PC-3 (cell line): ENCODE measurements at regions not wholly inside any gene's neighbourhood (a gene's known extent, or its start where the extent isn't known, plus 50 kb on each side); places are given as distances from the start of the nearest gene placed in this dataset.

Experiments
- ATAC-seq: fragments of 200-7000 bp; cut with Tn5 transposase; 2 replicates; pipeline ENCODE4 v1.9.1; 2020; ENCODE audit warnings: mild to moderate bottlenecking, moderate library complexity
- BruUV-seq: library from RNA; stranded (reverse); fragments of 400-500 nt; replicated peaks from 2 replicates; lab custom pipeline; 2021; lab: Mats Ljungman, UMichigan
- CTCF ChIA-PET: fragments of 300-600 bp; sonication (Branson Sonifier 250); formaldehyde crosslinking; loops from one replicate; lab custom pipeline; 2022; ENCODE audit warnings: antibody characterized with exemption; lab: Charles Lee
- POLR2A ChIA-PET: fragments of 300-600 bp; sonication (Branson Sonifier 250); formaldehyde crosslinking; loops from one replicate; lab custom pipeline; 2022; ENCODE audit warnings: antibody characterized with exemption; ENCODE audit not compliant: unreplicated experiment; lab: Charles Lee
- DNase-seq: peaks from one replicate; pipeline ENCODE4 v3.0.0-alpha.2; 2015
- H2AFZ ChIP-seq: fragments of 300-600 bp; sonication (generic); 2 replicates; pipeline ENCODE4 v1.6.0; 2016; ENCODE audit warnings: antibody characterized with exemption, low read length
- H3F3A ChIP-seq: fragments of 300-600 bp; sonication (generic); one replicate; pipeline ENCODE4 v1.6.0; 2017; ENCODE audit warnings: antibody characterized with exemption, low read length, control low read depth, mild to moderate bottlenecking; ENCODE audit not compliant: unreplicated experiment
- H3K27ac ChIP-seq: fragments of 300-600 bp; sonication (generic); 2 replicates; pipeline ENCODE4 v1.5.1; 2016; ENCODE audit warnings: mild to moderate bottlenecking, low read length
- H3K27me3 ChIP-seq: fragments of 300-600 bp; sonication (generic); 2 replicates; pipeline ENCODE4 v1.6.1; 2016; ENCODE audit warnings: low read length, mixed read lengths
- H3K36me3 ChIP-seq: fragments of 300-600 bp; sonication (generic); 2 replicates; pipeline ENCODE4 v1.6.1; 2016; ENCODE audit warnings: low read depth, mixed run types, low read length, mixed read lengths
- H3K4me1 ChIP-seq: fragments of 300-600 bp; sonication (generic); 2 replicates; pipeline ENCODE4 v1.5.1; 2016; ENCODE audit warnings: low read length; ENCODE audit not compliant: insufficient read depth
- H3K4me2 ChIP-seq: fragments of 300-600 bp; sonication (generic); 2 replicates; pipeline ENCODE4 v1.6.0; 2016; ENCODE audit warnings: low read length
- H3K4me3 ChIP-seq: fragments of 300-600 bp; sonication (generic); 2 replicates; pipeline ENCODE4 v1.5.1; 2016; ENCODE audit warnings: mild to moderate bottlenecking, low read length, mixed read lengths
- H3K79me2 ChIP-seq: fragments of 300-600 bp; sonication (generic); 2 replicates; pipeline ENCODE4 v1.6.1; 2017; ENCODE audit warnings: low read length, mixed read lengths
- H3K9ac ChIP-seq: fragments of 300-600 bp; sonication (generic); 2 replicates; pipeline ENCODE4 v1.6.0; 2016; ENCODE audit warnings: mild to moderate bottlenecking, low read length
- H3K9me2 ChIP-seq: fragments of 300-600 bp; sonication (generic); replicated peaks from 2 replicates; pipeline ENCODE4 v1.6.1; 2016; ENCODE audit warnings: mixed run types, low read length, mixed read lengths
- H3K9me3 ChIP-seq: fragments of 300-600 bp; sonication (generic); 2 replicates; pipeline ENCODE4 v1.6.1; 2016; ENCODE audit warnings: low read length, mixed read lengths
- H4K20me1 ChIP-seq: fragments of 300-600 bp; sonication (generic); 2 replicates; pipeline ENCODE4 v1.6.1; 2016; ENCODE audit warnings: low read length, mixed read lengths
- CTCF ChIP-seq: fragments of 300-600 bp; sonication (generic); conservative IDR thresholded peaks from 2 replicates; pipeline ENCODE4 v1.5.1; 2017; ENCODE audit warnings: antibody characterized with exemption, low read depth, mild to moderate bottlenecking, low read length
- EZH2 ChIP-seq: fragments of 300-600 bp; sonication (generic); IDR thresholded peaks from one replicate; pipeline ENCODE4 v1.6.1; 2017; ENCODE audit warnings: antibody characterized with exemption, mild to moderate bottlenecking, low read length; ENCODE audit not compliant: unreplicated experiment
- EZH2phosphoT487 ChIP-seq: fragments of 300-600 bp; sonication (generic); IDR thresholded peaks from 2 replicates; pipeline ENCODE4 v1.6.1; 2018; ENCODE audit warnings: mild to moderate bottlenecking, antibody characterized with exemption, low read length, borderline replicate concordance
- intact Hi-C: fragments of 100-400 bp; cut with micrococcal nuclease; formaldehyde crosslinking; loops from 2 replicates; pipeline ENCODE4 v1.9.0; 2023

GRCh38 chr2:225771701-225772100 lies 372.2 kb downstream of the NYAP2 start:
- no peak overlapping the region for H3K4me3 ChIP-seq
- no peaks in the 10 kb centered on the region for H3F3A ChIP-seq
- no TSS peak for BruUV-seq
- H3K4me2 ChIP-seq, result no peak overlapping the region
- no peak overlapping the region for H3K9ac ChIP-seq
- H4K20me1 ChIP-seq, result no peaks in the 10 kb centered on the region
- TF ChIP-seq CTCF (no peak), EZH2 (no peak), EZH2phosphoT487 (no peak)
- H2AFZ ChIP-seq, result no peak overlapping the region
- no peak overlapping the region for H3K27ac ChIP-seq
- DNase-seq (no peak), ATAC-seq (no peak)
- no peaks in the 10 kb centered on the region for H3K79me2 ChIP-seq
- POLR2A ChIA-PET, result no interaction called here
- CTCF ChIA-PET, result no interaction called here
- H3K9me2 ChIP-seq, result no peaks in the 10 kb centered on the region
- H3K27me3 ChIP-seq, result no peaks in the 10 kb centered on the region
- no peaks in the 10 kb centered on the region for H3K36me3 ChIP-seq
- no peaks in the 10 kb centered on the region for H3K9me3 ChIP-seq
- intact Hi-C loops, result no loop called here
- no peaks in the 10 kb centered on the region for H3K4me1 ChIP-seq

- ATAC-seq, result no peak
- BruUV-seq, result no TSS peak
- no peaks in the 10 kb centered on the region for H3K79me2 ChIP-seq
- H3K9me3 ChIP-seq, result no peaks in the 10 kb centered on the region
- H3K27ac ChIP-seq, result no peak overlapping the region
- no peak overlapping the region for H2AFZ ChIP-seq
- H3K9me2 ChIP-seq, result no peaks in the 10 kb centered on the region
- CTCF ChIA-PET, result no interaction called here
- no peak overlapping the region for H3K4me3 ChIP-seq
- no peaks in the 10 kb centered on the region for H3K36me3 ChIP-seq
- DNase-seq, result no peak
- no peaks in the 10 kb centered on the region for H3K27me3 ChIP-seq
- H3K4me1 ChIP-seq, result no peaks in the 10 kb centered on the region
- intact Hi-C loops, result no loop called here
- no peaks in the 10 kb centered on the region for H3F3A ChIP-seq
- TF ChIP-seq EZH2phosphoT487 (no peak), EZH2 (no peak), CTCF (no peak)
- no peaks in the 10 kb centered on the region for H4K20me1 ChIP-seq
- H3K9ac ChIP-seq, result no peak overlapping the region
- POLR2A ChIA-PET, result no interaction called here
- no peak overlapping the region for H3K4me2 ChIP-seq
Observed at GRCh38 chr2:225768741-225769140, 369.2 kb downstream of the NYAP2 start.

GRCh38 chr2:225766431-225766830 lies 366.9 kb downstream of the NYAP2 start:
- Histone ChIP-seq H3K4me1 (no peaks in the 10 kb centered on the region), H2AFZ (no peak overlapping the region), H3K9me2 (no peaks in the 10 kb centered on the region), H3K27me3 (no peaks in the 10 kb centered on the region), H4K20me1 (no peaks in the 10 kb centered on the region), H3K4me2 (no peak overlapping the region), H3K9me3 (no peaks in the 10 kb centered on the region), H3K36me3 (no peaks in the 10 kb centered on the region), H3F3A (no peaks in the 10 kb centered on the region), H3K4me3 (no peak overlapping the region), H3K79me2 (no peaks in the 10 kb centered on the region), H3K27ac (no peak overlapping the region), H3K9ac (no peak overlapping the region)
- DNase-seq (no peak), ATAC-seq (no peak)
- TF ChIP-seq EZH2 (no peak), EZH2phosphoT487 (no peak), CTCF (no peak)
- intact Hi-C loops, result no loop called here
- ChIA-PET CTCF (no interaction called here), POLR2A (no interaction called here)
- BruUV-seq, result no TSS peak
